GDM1 (cell line): ENCODE measurements at regions not wholly inside any gene's neighbourhood (a gene's known extent, or its start where the extent isn't known, plus 50 kb on each side); places are given as distances from the start of the nearest gene placed in this dataset.

ENCODE experiments used
- DNase-seq: peaks from one replicate; lab custom pipeline; 2025; lab: John Stamatoyannopoulos, UW

- DNase-seq, result no peak
Measured at GRCh38 chr10:28963539-28964221, 286.4 kb downstream of the BAMBI start.

DNA sequence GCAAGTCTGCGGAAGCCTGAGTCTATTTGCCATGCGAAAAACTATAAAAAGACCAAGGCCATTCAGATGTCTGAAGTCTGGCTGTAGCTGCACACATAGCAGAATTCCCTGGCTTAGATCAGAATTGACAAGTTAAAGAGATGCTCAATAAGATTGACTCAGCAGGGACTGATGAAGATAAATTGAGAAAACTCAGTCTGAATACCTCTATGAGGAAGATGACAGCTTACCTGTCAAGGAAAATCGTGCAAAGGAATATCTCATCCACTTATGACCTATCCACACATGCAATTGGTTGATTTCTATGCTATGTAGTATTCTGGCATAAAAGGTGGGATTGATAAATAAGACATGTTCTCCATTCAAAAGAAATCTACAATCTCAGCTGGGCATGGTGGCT lies 288.6 kb downstream of the BAMBI start:
- DNase-seq, result no peak

GRCh38 chr10:28967031-28967430 lies 289.7 kb downstream of the BAMBI start:
- no peak for DNase-seq

GRCh38 chr10:28969413-28969812 lies 292.1 kb downstream of the BAMBI start:
- no peak for DNase-seq

- no peak for DNase-seq
Measured at GRCh38 chr10:28970231-28970630, 292.9 kb downstream of the BAMBI start.

- DNase-seq, result no peak
Measured at GRCh38 chr10:28971255-28971654, 293.9 kb downstream of the BAMBI start.

DNA sequence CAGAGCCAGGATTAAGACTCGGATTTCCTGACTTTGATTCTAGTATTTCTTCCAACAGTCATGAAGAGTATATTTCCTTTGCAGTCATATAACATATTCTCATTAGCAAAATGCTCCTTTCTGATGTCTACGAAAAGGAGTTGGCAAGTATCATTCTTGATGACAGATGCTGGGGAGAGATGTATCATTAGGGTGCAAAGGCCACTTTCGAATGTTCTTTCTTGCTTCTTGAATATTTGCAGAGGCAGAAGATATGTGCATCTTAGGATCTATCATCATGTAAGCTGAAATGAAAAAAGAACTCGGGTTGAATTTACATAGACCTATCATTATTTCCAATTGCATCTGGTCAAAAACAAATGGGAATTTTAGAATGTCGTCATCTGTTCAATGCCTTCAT lies 294.4 kb downstream of the BAMBI start:
- no peak for DNase-seq

DNA sequence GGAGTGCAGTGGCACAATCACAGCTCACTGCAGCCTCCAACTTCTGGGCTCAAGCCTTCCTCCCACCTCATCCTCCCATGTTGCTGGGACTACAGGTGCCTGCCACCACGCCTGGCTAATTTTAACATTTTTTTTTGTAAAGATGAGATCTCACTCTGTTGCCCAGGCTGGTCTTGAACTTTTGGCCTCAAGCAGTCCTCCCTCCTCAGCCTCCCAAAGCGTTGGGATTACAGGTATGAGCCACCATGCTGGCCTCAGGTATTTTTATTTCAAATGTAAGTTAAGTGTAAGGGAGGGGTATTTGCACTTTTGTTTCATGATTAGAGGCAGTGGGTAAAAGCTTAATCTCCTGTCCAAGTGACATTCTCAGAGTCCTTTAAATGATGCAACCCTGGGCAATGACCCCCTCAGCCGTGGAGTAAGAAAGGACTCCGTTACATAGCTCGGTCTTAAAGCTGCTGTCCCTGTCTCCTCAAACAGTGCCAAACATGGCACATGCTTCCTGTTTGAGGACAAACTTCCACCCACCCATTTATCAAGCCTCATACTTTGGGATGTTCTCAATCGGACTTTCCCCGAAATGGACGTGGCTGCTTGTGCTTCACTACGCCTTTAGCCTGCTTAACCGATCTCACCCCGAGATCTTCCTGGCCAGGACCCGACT lies 296.1 kb downstream of the BAMBI start:
- DNase-seq, result no peak

- DNase-seq, result no peak
Measured at GRCh38 chr10:28975891-28976531, 298.7 kb downstream of the BAMBI start.

- DNase-seq, result no peak
Measured at GRCh38 chr10:28977518-28977917, 300.2 kb downstream of the BAMBI start.

- DNase-seq, result no peak
Measured at GRCh38 chr10:28980264-28980663, 302.9 kb downstream of the BAMBI start.

- DNase-seq, result no peak
Measured at GRCh38 chr10:28981007-28981406, 303.7 kb downstream of the BAMBI start.

GRCh38 chr10:28982974-28983373 lies 305.7 kb downstream of the BAMBI start:
- no peak for DNase-seq

- DNase-seq, result no peak
Measured at GRCh38 chr10:28983799-28984198, 305.1 kb upstream of the LYZL1 start.

GRCh38 chr10:28984431-28984830 lies 304.4 kb upstream of the LYZL1 start:
- DNase-seq, result peak; percentile 77

- no peak for DNase-seq
Measured at GRCh38 chr10:28985137-28985885, 303.6 kb upstream of the LYZL1 start.

- no peak for DNase-seq
Measured at GRCh38 chr10:28986117-28986792, 302.6 kb upstream of the LYZL1 start.

GRCh38 chr10:28986856-28987255 lies 302.0 kb upstream of the LYZL1 start:
- DNase-seq, result no peak

DNA sequence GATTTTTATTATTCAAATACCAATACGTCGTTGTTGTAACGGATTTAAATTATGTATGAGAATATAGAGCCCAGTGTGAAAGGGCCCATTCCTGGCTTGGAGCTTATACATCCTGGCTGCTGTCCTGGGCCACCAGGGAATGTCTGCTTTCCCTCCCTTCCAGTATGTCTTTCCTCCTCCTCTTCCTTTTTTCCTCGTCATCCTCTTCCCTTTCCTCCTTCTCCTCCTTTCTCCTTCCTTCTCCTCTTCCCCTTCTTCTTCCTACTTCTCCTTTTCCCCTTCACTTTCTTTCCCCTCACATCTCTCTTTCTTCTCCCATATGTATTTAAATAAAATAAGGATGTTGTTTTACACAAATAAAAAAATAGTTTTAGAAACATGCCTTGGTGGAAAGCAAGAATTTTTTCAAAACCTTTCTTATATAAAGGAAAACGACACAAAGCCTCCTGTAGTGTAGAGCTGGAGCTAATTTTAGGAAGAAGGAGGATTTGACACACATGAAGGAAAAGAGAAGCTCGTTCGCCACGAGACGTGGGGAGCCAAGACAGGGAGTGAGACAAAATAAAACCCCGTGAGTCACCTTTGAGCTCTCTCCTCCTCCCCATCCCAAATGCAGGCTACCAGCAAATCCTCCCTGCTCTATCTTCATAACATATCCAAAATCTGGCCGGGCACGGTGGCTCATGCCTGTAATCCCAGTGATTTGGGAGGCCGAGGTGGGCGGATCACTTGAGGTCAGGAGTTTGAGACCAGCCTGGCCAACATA lies 301.1 kb upstream of the LYZL1 start:
- no peak for DNase-seq

DNA sequence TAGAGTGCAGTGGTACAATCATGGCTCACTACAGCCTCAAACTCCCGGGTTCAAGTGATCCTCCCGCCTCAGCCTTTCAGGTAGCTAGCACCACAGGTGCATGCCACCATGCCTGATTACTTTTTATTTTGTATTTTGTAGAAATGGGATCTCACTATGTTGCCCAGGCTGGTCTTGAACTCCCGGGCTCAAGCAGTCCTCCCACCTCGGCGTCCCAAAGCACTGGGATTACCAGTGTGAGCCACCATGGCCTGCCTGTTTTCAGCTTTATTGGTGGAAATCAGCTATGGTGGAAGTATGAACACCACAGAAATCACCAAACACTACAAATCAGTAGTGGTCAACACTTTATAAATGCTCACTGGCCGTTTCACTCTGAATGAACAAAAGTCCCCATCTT lies 299.9 kb upstream of the LYZL1 start:
- DNase-seq, result no peak
